Neuronal stem cell (in vitro differentiated cells): ENCODE measurements at regions not wholly inside any gene's neighbourhood (a gene's known extent, or its start where the extent isn't known, plus 50 kb on each side); places are given as distances from the start of the nearest gene placed in this dataset.

Experiments used
- DNase-seq: peaks from one replicate; pipeline ENCODE4 v3.0.0-alpha.2; 2013; ENCODE audit warnings: low spot score
- H2AFZ ChIP-seq: one replicate; pipeline ENCODE4 v1.6.1; 2013; ENCODE audit warnings: mild to moderate bottlenecking, low read length, inconsistent platforms
- H2AK5ac ChIP-seq: 2 replicates; pipeline ENCODE4 v1.6.1; 2013; ENCODE audit warnings: low read depth, mild to moderate bottlenecking, inconsistent platforms, low read length, moderate library complexity, mixed read lengths
- H2BK120ac ChIP-seq: 2 replicates; pipeline ENCODE4 v1.6.1; 2013; ENCODE audit warnings: low read depth, mild to moderate bottlenecking, inconsistent platforms, low read length, moderate library complexity, mixed read lengths
- H2BK12ac ChIP-seq: one replicate; pipeline ENCODE4 v1.6.1; 2013; ENCODE audit warnings: low read length, inconsistent platforms
- H2BK15ac ChIP-seq: 2 replicates; pipeline ENCODE4 v1.6.1; 2013; ENCODE audit warnings: mild to moderate bottlenecking, low read length, inconsistent platforms, mixed read lengths
- H2BK5ac ChIP-seq: one replicate; pipeline ENCODE4 v1.6.1; 2013; ENCODE audit warnings: inconsistent platforms, mild to moderate bottlenecking, low read length, moderate library complexity
- H3K14ac ChIP-seq: one replicate; pipeline ENCODE4 v1.6.1; 2013; ENCODE audit warnings: low read length, inconsistent platforms
- H3K18ac ChIP-seq: 2 replicates; pipeline ENCODE4 v1.6.1; 2013; ENCODE audit warnings: low read length, inconsistent platforms
- H3K23ac ChIP-seq: 2 replicates; pipeline ENCODE4 v1.6.1; 2013; ENCODE audit warnings: low read depth, mild to moderate bottlenecking, mixed read lengths, low read length, inconsistent platforms; ENCODE audit not compliant: poor library complexity
- H3K27ac ChIP-seq: replicated peaks from 3 replicates; pipeline ENCODE4 v1.5.1; 2013; ENCODE audit warnings: low read length, inconsistent platforms
- H3K27me3 ChIP-seq, 3 experiments: 2 replicates each; pipeline ENCODE4 v1.6.1; 2013; ENCODE audit warnings: low read length in 3 of 3, mild to moderate bottlenecking in 2 of 3, inconsistent platforms in 1 of 3, low read depth in 1 of 3, mixed read lengths in 1 of 3, moderate library complexity in 1 of 3; ENCODE audit not compliant: control insufficient read depth in 3 of 3, insufficient read depth in 3 of 3
- H3K36me3 ChIP-seq, 2 donors: replicated peaks in 1 of 2; 2 replicates each; pipeline ENCODE4 v1.6.1; 2013; ENCODE audit warnings: low read length in 2 of 2; ENCODE audit not compliant: control insufficient read depth in 2 of 2, insufficient read depth in 2 of 2
- H3K4ac ChIP-seq: 2 replicates; pipeline ENCODE4 v1.6.1; 2013; ENCODE audit warnings: inconsistent platforms, mild to moderate bottlenecking, low read length, moderate library complexity
- H3K4me1 ChIP-seq, 2 donors: 1 replicate in 1 of 2; 2 replicates in 1 of 2; pipeline ENCODE4 v1.6.1; 2013; ENCODE audit warnings: low read length in 2 of 2, low read depth in 1 of 2; ENCODE audit not compliant: control insufficient read depth in 2 of 2, insufficient read depth in 1 of 2
- H3K4me2 ChIP-seq: one replicate; pipeline ENCODE4 v1.6.1; 2013; ENCODE audit warnings: mild to moderate bottlenecking, low read length, inconsistent platforms; ENCODE audit not compliant: insufficient read depth, poor library complexity, severe bottlenecking
- H3K4me3 ChIP-seq, 2 donors: 2 replicates each; pipeline ENCODE4 v1.5.1; 2013; ENCODE audit warnings: low read length in 2 of 2, mild to moderate bottlenecking in 2 of 2, inconsistent platforms in 1 of 2, moderate library complexity in 1 of 2
- H3K79me1 ChIP-seq: one replicate; pipeline ENCODE4 v1.6.1; 2013; ENCODE audit warnings: low read depth, mild to moderate bottlenecking, inconsistent platforms, low read length, moderate library complexity
- H3K9ac ChIP-seq: one replicate; pipeline ENCODE4 v1.6.1; 2013; ENCODE audit warnings: mild to moderate bottlenecking, low read depth, low read length, inconsistent platforms; ENCODE audit not compliant: poor library complexity
- H3K9me3 ChIP-seq, 2 donors: replicated peaks in 1 of 2; 2 replicates each; pipeline versions ENCODE3 to v1.6.1; 2013; ENCODE audit warnings: low read length in 2 of 2, mild to moderate bottlenecking in 2 of 2, inconsistent platforms in 1 of 2, low read depth in 1 of 2, mixed read lengths in 1 of 2, moderate library complexity in 1 of 2; ENCODE audit not compliant: control insufficient read depth in 2 of 2, insufficient read depth in 1 of 2
- H4K8ac ChIP-seq: one replicate; pipeline ENCODE4 v1.6.1; 2013; ENCODE audit warnings: low read depth, mild to moderate bottlenecking, inconsistent platforms, low read length, moderate library complexity
- H4K91ac ChIP-seq: one replicate; pipeline ENCODE4 v1.6.1; 2013; ENCODE audit warnings: low read length, low read depth, mild to moderate bottlenecking, inconsistent platforms; ENCODE audit not compliant: poor library complexity
- WGBS, 2 donors: extraction: QIAGEN DNeasy Blood & Tissue Kit; methylation state at CpG; one replicate each; pipeline ENCODE4 v1.1.7; 2013; ENCODE audit warnings: missing lambda C conversion rate in 2 of 2, mixed read lengths in 1 of 2; ENCODE audit not compliant: insufficient read length in 2 of 2, insufficient replicate concordance in 1 of 2; ENCODE audit errors: extremely low coverage in 2 of 2; 5-methylcytosine and 5-hydroxymethylcytosine counted together

GRCh38 chr1:29653886-29654450 is 417.6 kb downstream of the PTPRU start:
- Histone ChIP-seq H3K4ac (no peak overlapping the region), H4K8ac (no peak overlapping the region), H3K9ac (no peak overlapping the region), H3K4me2 (no peak overlapping the region), H3K27me3 (no peaks in the 10 kb centered on the region), H3K36me3 (no peaks in the 10 kb centered on the region), H3K23ac (no peak overlapping the region), H3K27ac (no peak overlapping the region), H2BK15ac (no peak overlapping the region), H2AFZ (no peak overlapping the region), H2AK5ac (no peak overlapping the region), H2BK120ac (no peak overlapping the region), H3K14ac (no peak overlapping the region), H3K4me3 (no peak overlapping the region), H2BK5ac (no peak overlapping the region), H3K18ac (no peak overlapping the region), H3K4me1 (no peaks in the 10 kb centered on the region), H3K9me3 (no peaks in the 10 kb centered on the region), H3K79me1 (no peaks in the 10 kb centered on the region), H2BK12ac (no peak overlapping the region), H4K91ac (no peak overlapping the region)
- DNase-seq: no peak
- no CpG with 5 or more reads among the region's 3 CpGs for WGBS, 2 donors

- no peak for DNase-seq
- Histone ChIP-seq H4K8ac (no peak overlapping the region), H3K18ac (no peak overlapping the region), H3K9me3 (no peaks in the 10 kb centered on the region), H3K9ac (no peak overlapping the region), H3K36me3 (no peaks in the 10 kb centered on the region), H2BK15ac (no peak overlapping the region), H3K4me3 (no peak overlapping the region), H3K27me3 (no peaks in the 10 kb centered on the region), H2BK12ac (no peak overlapping the region), H2AK5ac (no peak overlapping the region), H3K23ac (no peak overlapping the region), H3K4me2 (no peak overlapping the region), H3K4me1 (no peaks in the 10 kb centered on the region), H2BK120ac (no peak overlapping the region), H2BK5ac (no peak overlapping the region), H3K79me1 (no peaks in the 10 kb centered on the region), H2AFZ (no peak overlapping the region), H3K14ac (no peak overlapping the region), H4K91ac (no peak overlapping the region), H3K27ac (no peak overlapping the region), H3K4ac (no peak overlapping the region)
- WGBS, 2 donors: no CpG with 5 or more reads among the region's 5 CpGs
Measured at GRCh38 chr1:29653034-29653810, 416.9 kb downstream of the PTPRU start.

GRCh38 chr1:29651684-29652665 is 415.7 kb downstream of the PTPRU start:
- Histone ChIP-seq H3K4ac (no peak overlapping the region), H3K23ac (no peak overlapping the region), H2BK120ac (no peak overlapping the region), H2BK15ac (no peak overlapping the region), H3K79me1 (no peaks in the 10 kb centered on the region), H3K9me3 (no peaks in the 10 kb centered on the region), H3K14ac (no peak overlapping the region), H3K9ac (no peak overlapping the region), H2AK5ac (no peak overlapping the region), H2BK12ac (no peak overlapping the region), H3K36me3 (no peaks in the 10 kb centered on the region), H3K4me2 (no peak overlapping the region), H2BK5ac (no peak overlapping the region), H3K18ac (no peak overlapping the region), H3K27me3 (no peaks in the 10 kb centered on the region), H4K91ac (no peak overlapping the region), H3K4me3 (no peak overlapping the region), H3K27ac (no peak overlapping the region), H4K8ac (no peak overlapping the region), H2AFZ (no peak overlapping the region), H3K4me1 (no peaks in the 10 kb centered on the region)
- no CpG with 5 or more reads among the region's 17 CpGs for WGBS, 2 donors
- DNase-seq: no peak

- no peaks in the 10 kb centered on the region for H3K9me3 ChIP-seq
- H2AK5ac ChIP-seq: no peak overlapping the region
- H3K18ac ChIP-seq: no peak overlapping the region
- H3K27me3 ChIP-seq: no peaks in the 10 kb centered on the region
- H3K4me1 ChIP-seq: no peaks in the 10 kb centered on the region
- H3K4me3 ChIP-seq: no peak overlapping the region
- no peak overlapping the region for H3K4ac ChIP-seq
- no peak overlapping the region for H2BK5ac ChIP-seq
- no peak overlapping the region for H2BK15ac ChIP-seq
- H2BK120ac ChIP-seq: no peak overlapping the region
- no peak overlapping the region for H4K91ac ChIP-seq
- H3K4me2 ChIP-seq: no peak overlapping the region
- H2AFZ ChIP-seq: no peak overlapping the region
- H3K23ac ChIP-seq: no peak overlapping the region
- no peak for DNase-seq
- H3K36me3 ChIP-seq: no peaks in the 10 kb centered on the region
- no peak overlapping the region for H3K14ac ChIP-seq
- H4K8ac ChIP-seq: no peak overlapping the region
- H3K9ac ChIP-seq: no peak overlapping the region
- no peak overlapping the region for H3K27ac ChIP-seq
- no peaks in the 10 kb centered on the region for H3K79me1 ChIP-seq
- H2BK12ac ChIP-seq: no peak overlapping the region
Measured at GRCh38 chr1:29651246-29651645, 414.9 kb downstream of the PTPRU start.
